ENCODE measurements at regions not wholly inside any gene's neighbourhood (a gene's known extent, or its start where the extent isn't known, plus 50 kb on each side); places are given as distances from the start of the nearest gene placed in this dataset.
A peak's percentile ranks its signal among the peaks of the same experiment; 100 is the strongest.

- no peak overlapping the region for H3K4me3 Mint-ChIP-seq
- H3K9me3 Mint-ChIP-seq = no peaks in the 10 kb centered on the region; the same call in 2 of the 3 replicates
Observed at GRCh38 chr9:90466441-90466840, 176.2 kb downstream of the DIRAS2 start.

More at GRCh38 chr9:90466441-90466840, 176.2 kb downstream of the DIRAS2 start:
- Histone ChIP-seq H3K36me3 (ENCODE audit: insufficient read depth) (no peaks in the 10 kb centered on the region), H2AFZ (0 out of 2 replicates have a peak overlapping the region, but pooled peaks have one; percentile 28), H3K79me2 (replicated peaks; ENCODE audit: insufficient read depth) (no peaks in the 10 kb centered on the region), H3K9me2 (ENCODE audit: insufficient read depth) (0 out of 2 replicates have a peak, but pooled peaks cover 2% of the 10 kb centered on the region), H3F3A (replicated peaks; ENCODE audit: low read depth) (no peaks in the 10 kb centered on the region), H4K20me1 (replicated peaks; ENCODE audit: insufficient read depth) (no peaks in the 10 kb centered on the region), H3K4me3 (no peak overlapping the region), H3K27me3 (ENCODE audit: insufficient read depth) (no peaks in the 10 kb centered on the region), H3K4me2 (no peak overlapping the region), H3K27ac (ENCODE audit: low read depth) (no peak overlapping the region), H3K4me1 (ENCODE audit: insufficient read depth) (no peaks in the 10 kb centered on the region)
- H3K4me1 Mint-ChIP-seq = peaks cover 2% of the 10 kb centered on the region; the same call in 2 of the 3 replicates
- no peak overlapping the region for H3K27ac Mint-ChIP-seq
- TF ChIP-seq JUNB (IDR thresholded peaks at IDR 0.05; ENCODE audit: unreplicated experiment) (no peak), REST (IDR thresholded peaks at IDR 0.05; ENCODE audit: unreplicated experiment) (no peak), ZNF331 (CRISPR knock-in tag; IDR thresholded peaks at IDR 0.05; ENCODE audit: low read depth) (no peak), POLR2AphosphoS5 (IDR thresholded peaks at IDR 0.05; ENCODE audit: low read depth) (no peak), STAT1 (IDR thresholded peaks at IDR 0.05; ENCODE audit: unreplicated experiment) (no peak), EZH2 (IDR thresholded peaks at IDR 0.05; ENCODE audit: low read depth, unreplicated experiment) (no peak), EZH2phosphoT487 (IDR thresholded peaks at IDR 0.05; ENCODE audit: unreplicated experiment) (no peak), NANOG (IDR thresholded peaks at IDR 0.05; ENCODE audit: borderline replicate concordance) (no peak)
- TF ChIP-seq, protein P1, sequence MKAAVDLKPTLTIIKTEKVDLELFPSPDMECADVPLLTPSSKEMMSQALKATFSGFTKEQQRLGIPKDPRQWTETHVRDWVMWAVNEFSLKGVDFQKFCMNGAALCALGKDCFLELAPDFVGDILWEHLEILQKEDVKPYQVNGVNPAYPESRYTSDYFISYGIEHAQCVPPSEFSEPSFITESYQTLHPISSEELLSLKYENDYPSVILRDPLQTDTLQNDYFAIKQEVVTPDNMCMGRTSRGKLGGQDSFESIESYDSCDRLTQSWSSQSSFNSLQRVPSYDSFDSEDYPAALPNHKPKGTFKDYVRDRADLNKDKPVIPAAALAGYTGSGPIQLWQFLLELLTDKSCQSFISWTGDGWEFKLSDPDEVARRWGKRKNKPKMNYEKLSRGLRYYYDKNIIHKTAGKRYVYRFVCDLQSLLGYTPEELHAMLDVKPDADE (IDR thresholded peaks at IDR 0.05) = no peak
- TF ChIP-seq, protein P2, sequence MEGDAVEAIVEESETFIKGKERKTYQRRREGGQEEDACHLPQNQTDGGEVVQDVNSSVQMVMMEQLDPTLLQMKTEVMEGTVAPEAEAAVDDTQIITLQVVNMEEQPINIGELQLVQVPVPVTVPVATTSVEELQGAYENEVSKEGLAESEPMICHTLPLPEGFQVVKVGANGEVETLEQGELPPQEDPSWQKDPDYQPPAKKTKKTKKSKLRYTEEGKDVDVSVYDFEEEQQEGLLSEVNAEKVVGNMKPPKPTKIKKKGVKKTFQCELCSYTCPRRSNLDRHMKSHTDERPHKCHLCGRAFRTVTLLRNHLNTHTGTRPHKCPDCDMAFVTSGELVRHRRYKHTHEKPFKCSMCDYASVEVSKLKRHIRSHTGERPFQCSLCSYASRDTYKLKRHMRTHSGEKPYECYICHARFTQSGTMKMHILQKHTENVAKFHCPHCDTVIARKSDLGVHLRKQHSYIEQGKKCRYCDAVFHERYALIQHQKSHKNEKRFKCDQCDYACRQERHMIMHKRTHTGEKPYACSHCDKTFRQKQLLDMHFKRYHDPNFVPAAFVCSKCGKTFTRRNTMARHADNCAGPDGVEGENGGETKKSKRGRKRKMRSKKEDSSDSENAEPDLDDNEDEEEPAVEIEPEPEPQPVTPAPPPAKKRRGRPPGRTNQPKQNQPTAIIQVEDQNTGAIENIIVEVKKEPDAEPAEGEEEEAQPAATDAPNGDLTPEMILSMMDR (conservative IDR thresholded peaks at IDR 0.05; ENCODE audit: low read depth in 2 of 2) = no peak
- DNase-seq (ENCODE audit: low spot score) (no peak), ATAC-seq (no peak)
- H3K36me3 Mint-ChIP-seq (ENCODE audit: low read depth) = no peaks in the 10 kb centered on the region
- H3K27me3 Mint-ChIP-seq (ENCODE audit: insufficient read depth, low read depth, poor library complexity) = peaks cover 2% of the 10 kb centered on the region

All from GM23338 (cell line).